ENCODE measurements at regions not wholly inside any gene's neighbourhood (a gene's known extent, or its start where the extent isn't known, plus 50 kb on each side); places are given as distances from the start of the nearest gene placed in this dataset.
A peak's percentile ranks its signal among the peaks of the same experiment; 100 is the strongest.

DNA sequence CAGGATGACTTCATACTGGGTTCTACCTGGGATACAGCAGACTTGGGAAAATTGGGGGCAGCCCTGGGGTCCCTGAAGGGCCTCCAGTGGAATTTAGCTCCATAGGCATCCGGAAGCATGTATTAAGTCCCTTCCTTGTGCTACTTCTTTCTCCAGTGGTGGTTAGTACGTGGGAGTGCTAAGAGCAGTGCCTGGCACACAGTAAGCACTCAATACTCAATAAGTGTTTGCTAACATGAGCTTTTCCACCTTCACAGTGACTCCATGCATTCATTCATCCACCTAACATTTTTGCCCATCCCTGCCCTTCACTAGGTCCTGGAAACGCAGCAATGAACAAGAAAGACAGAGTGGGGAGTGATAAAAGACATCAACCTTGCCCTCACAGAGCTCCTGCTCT lies 120.5 kb downstream of the MN1 start:
- H3K9me3 Mint-ChIP-seq: no peaks in the 10 kb centered on the region
- TF ChIP-seq, protein P1, sequence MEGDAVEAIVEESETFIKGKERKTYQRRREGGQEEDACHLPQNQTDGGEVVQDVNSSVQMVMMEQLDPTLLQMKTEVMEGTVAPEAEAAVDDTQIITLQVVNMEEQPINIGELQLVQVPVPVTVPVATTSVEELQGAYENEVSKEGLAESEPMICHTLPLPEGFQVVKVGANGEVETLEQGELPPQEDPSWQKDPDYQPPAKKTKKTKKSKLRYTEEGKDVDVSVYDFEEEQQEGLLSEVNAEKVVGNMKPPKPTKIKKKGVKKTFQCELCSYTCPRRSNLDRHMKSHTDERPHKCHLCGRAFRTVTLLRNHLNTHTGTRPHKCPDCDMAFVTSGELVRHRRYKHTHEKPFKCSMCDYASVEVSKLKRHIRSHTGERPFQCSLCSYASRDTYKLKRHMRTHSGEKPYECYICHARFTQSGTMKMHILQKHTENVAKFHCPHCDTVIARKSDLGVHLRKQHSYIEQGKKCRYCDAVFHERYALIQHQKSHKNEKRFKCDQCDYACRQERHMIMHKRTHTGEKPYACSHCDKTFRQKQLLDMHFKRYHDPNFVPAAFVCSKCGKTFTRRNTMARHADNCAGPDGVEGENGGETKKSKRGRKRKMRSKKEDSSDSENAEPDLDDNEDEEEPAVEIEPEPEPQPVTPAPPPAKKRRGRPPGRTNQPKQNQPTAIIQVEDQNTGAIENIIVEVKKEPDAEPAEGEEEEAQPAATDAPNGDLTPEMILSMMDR (IDR thresholded peaks at IDR 0.05; ENCODE audit: unreplicated experiment): no peak
- no peak for DNase-seq (ENCODE audit: low spot score in 2 of 2, unreplicated experiment in 2 of 2)
- no peak overlapping the region for H3K4me3 Mint-ChIP-seq
- no peaks in the 10 kb centered on the region for H3K36me3 Mint-ChIP-seq
- H3K4me1 Mint-ChIP-seq: peaks cover 22% of the 10 kb centered on the region
- no peaks in the 10 kb centered on the region for H3K27me3 Mint-ChIP-seq (ENCODE audit: low read depth)
- H3K27ac Mint-ChIP-seq: no peak overlapping the region

DNA sequence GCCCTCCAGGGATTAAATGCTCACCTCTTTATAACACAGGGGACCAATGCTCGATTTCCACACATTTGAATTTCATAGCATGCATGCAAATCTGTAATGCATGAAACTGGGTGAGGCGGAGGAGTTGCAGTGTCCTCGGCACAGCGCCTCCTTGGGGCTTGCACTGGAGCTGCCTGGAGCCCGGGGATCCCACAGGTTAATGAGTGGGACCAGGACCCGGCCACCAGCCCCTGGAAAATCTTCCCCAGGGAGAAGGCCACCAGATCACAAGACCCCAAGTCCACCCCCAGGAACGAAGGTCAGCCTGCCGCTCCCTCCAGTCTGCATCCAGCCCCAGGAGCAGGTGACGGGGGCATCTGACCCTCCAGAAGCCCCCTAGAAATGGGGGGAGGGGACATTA lies 119.1 kb downstream of the MN1 start:
- Mint-ChIP-seq H3K27ac (no peak overlapping the region), H3K27me3 (ENCODE audit: low read depth) (no peaks in the 10 kb centered on the region), H3K9me3 (no peaks in the 10 kb centered on the region), H3K36me3 (no peaks in the 10 kb centered on the region), H3K4me1 (peaks cover 25% of the 10 kb centered on the region), H3K4me3 (no peak overlapping the region)
- TF ChIP-seq, protein P1 (IDR thresholded peaks at IDR 0.05; ENCODE audit: unreplicated experiment): no peak
- no peak for DNase-seq (ENCODE audit: low spot score in 2 of 2, unreplicated experiment in 2 of 2)

DNA sequence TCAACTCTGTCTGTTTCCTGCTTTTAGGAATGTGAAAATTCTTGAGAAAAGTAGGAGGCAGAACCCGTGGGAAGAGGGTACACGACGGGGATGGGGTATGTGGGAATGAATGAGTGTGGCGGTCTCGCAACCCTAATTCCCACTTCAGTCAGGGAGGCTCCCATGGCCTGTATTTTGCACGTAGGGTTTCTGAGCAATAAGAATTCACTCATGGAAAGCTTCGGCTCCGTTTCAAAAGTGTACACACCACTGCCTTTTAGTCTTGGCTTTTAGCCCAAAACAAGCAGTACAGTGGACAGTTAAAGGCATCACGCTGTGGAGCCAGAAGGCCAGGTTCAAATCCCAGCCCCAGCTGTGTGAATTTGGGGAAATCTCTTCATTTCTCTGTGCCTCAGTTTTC lies 116.7 kb downstream of the MN1 start:
- Mint-ChIP-seq H3K36me3 (no peaks in the 10 kb centered on the region), H3K27ac (no peak overlapping the region), H3K9me3 (peaks cover 13% of the 10 kb centered on the region), H3K27me3 (ENCODE audit: low read depth) (no peaks in the 10 kb centered on the region), H3K4me3 (no peak overlapping the region), H3K4me1 (peaks cover 14% of the 10 kb centered on the region)
- no peak for DNase-seq (ENCODE audit: low spot score in 2 of 2, unreplicated experiment in 2 of 2)
- TF ChIP-seq, protein P1 (IDR thresholded peaks at IDR 0.05; ENCODE audit: unreplicated experiment): no peak

DNA sequence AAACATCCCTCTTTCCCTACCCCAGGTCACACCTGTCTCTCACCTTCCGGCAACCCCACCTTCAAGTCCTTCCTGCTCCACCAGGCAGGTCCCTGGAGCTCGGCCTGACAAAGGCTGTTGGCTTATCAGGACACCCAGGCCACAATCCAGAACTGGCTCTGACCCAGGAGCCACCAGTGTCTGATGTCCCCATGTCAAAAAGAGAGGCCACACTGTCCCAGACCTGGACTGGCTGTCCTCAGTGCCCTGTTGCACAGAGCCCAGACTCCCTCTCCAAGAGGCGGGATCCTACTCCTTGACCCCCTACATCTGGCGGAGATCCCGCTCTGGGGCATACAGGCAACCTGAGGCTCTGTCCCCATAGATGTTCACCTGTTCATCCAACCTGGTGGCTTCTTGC lies 116.0 kb downstream of the MN1 start:
- DNase-seq (ENCODE audit: low spot score in 2 of 2, unreplicated experiment in 2 of 2): no peak
- Mint-ChIP-seq H3K27ac (peak overlapping the region; percentile 1), H3K36me3 (no peaks in the 10 kb centered on the region), H3K4me1 (peaks cover 14% of the 10 kb centered on the region), H3K27me3 (ENCODE audit: low read depth) (no peaks in the 10 kb centered on the region), H3K9me3 (peaks cover 19% of the 10 kb centered on the region), H3K4me3 (no peak overlapping the region)
- TF ChIP-seq, protein P1 (IDR thresholded peaks at IDR 0.05; ENCODE audit: unreplicated experiment): no peak

DNA sequence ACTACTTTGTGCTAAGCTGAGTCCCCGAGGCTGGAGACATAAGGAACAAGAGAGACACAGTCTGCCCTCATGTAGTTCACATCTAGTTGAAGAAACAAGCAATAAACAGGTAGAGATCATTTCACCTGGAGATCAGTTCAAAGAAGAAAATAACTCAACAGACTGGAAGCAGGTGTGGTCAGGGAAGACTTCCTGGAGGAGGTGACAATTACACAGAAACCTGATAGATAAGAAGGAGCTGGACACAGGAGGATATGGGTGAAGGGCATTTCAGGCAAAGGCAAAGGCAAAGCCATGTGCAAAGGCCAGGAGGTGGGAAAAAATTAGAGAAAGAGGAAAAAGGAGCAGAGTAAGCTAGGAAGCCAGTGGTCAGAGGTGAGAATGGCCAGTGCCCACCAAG lies 115.6 kb downstream of the MN1 start:
- DNase-seq (ENCODE audit: low spot score in 2 of 2, unreplicated experiment in 2 of 2): no peak
- TF ChIP-seq, protein P1 (IDR thresholded peaks at IDR 0.05; ENCODE audit: unreplicated experiment): no peak
- Mint-ChIP-seq H3K27me3 (ENCODE audit: low read depth) (no peaks in the 10 kb centered on the region), H3K4me3 (no peak overlapping the region), H3K27ac (peak overlapping the region; percentile 1), H3K4me1 (peaks cover 14% of the 10 kb centered on the region), H3K9me3 (peaks cover 20% of the 10 kb centered on the region), H3K36me3 (no peaks in the 10 kb centered on the region)

DNA sequence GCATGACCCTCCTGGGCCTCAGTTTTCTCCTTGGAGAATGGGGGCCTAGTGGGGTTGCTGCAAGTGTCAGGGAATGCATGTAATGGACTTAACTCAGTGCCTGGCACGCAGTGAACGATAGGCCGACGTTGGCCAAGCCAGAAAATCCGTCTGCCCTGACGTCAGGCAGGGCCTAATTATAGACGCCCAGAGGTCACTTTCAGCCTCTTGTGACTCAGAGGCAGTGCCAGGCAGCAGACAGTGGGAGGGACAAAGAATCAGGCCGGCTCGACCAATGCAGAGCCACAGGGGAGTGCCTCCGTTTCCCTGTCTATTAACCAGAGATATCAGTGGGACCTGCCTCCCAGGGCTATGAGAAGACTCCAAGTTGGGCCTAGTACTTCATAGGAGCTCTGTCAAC lies 115.0 kb downstream of the MN1 start:
- Mint-ChIP-seq H3K4me1 (peaks cover 12% of the 10 kb centered on the region), H3K27me3 (ENCODE audit: low read depth) (no peaks in the 10 kb centered on the region), H3K9me3 (peaks cover 20% of the 10 kb centered on the region), H3K4me3 (no peak overlapping the region), H3K27ac (peak overlapping the region; percentile 53), H3K36me3 (no peaks in the 10 kb centered on the region)
- TF ChIP-seq, protein P1 (IDR thresholded peaks at IDR 0.05; ENCODE audit: unreplicated experiment): no peak
- no peak for DNase-seq (ENCODE audit: low spot score in 2 of 2, unreplicated experiment in 2 of 2)
